Right atrium auricular region (tissue), 2 donors: ENCODE measurements at regions not wholly inside any gene's neighbourhood (a gene's known extent, or its start where the extent isn't known, plus 50 kb on each side); places are given as distances from the start of the nearest gene placed in this dataset.

Source experiments
- DNase-seq: peaks from one replicate; pipeline ENCODE4 v3.0.0-alpha.2; 2019; ENCODE audit warnings: low spot score
- H3K27ac ChIP-seq, 2 donors: fragments of 200-600 bp; sonication (generic); 1 replicate in 1 of 2; 2 replicates in 1 of 2; pipeline ENCODE4 v1.5.1; 2016 to 2019
- H3K27me3 ChIP-seq, 2 donors: fragments of 200-600 bp; sonication (generic); one replicate each; pipeline versions ENCODE4 v1.5.1 to v1.6.0; 2017 to 2019
- H3K36me3 ChIP-seq: fragments of 200-600 bp; sonication (generic); one replicate; pipeline ENCODE4 v1.5.1; 2016
- H3K4me1 ChIP-seq, 2 donors: fragments of 200-600 bp; sonication (generic); one replicate each; pipeline versions ENCODE4 v1.5.1 to v1.6.0; 2017 to 2019
- H3K4me3 ChIP-seq, 2 donors: fragments of 200-600 bp; sonication (generic); 1 replicate in 1 of 2; 2 replicates in 1 of 2; pipeline ENCODE4 v1.5.1; 2017 to 2019; ENCODE audit warnings: mild to moderate bottlenecking in 1 of 2, moderate library complexity in 1 of 2
- H3K9me3 ChIP-seq, 2 donors: fragments of 200-600 bp; sonication (generic); one replicate each; pipeline ENCODE4 v1.5.1; 2019
- CTCF ChIP-seq, 2 donors: fragments of 200-600 bp; sonication (generic); IDR thresholded peaks; one replicate each; pipeline ENCODE4 v1.5.1; 2019; ENCODE audit warnings: antibody characterized with exemption in 2 of 2

GRCh38 chr4:17323554-17324385, 188.1 kb downstream of the QDPR start:
- Histone ChIP-seq H3K4me1 (peaks cover 0 to 11% of the 10 kb centered on the region in 2 donors), H3K4me3 (no peak overlapping the region), H3K27me3 (no peaks in the 10 kb centered on the region), H3K36me3 (no peaks in the 10 kb centered on the region), H3K27ac (no peak overlapping the region), H3K9me3 (peaks cover 0 to 4% of the 10 kb centered on the region in 2 donors)
- no peak for TF ChIP-seq CTCF (IDR thresholded peaks at IDR 0.05)
- DNase-seq, result no peak

DNA sequence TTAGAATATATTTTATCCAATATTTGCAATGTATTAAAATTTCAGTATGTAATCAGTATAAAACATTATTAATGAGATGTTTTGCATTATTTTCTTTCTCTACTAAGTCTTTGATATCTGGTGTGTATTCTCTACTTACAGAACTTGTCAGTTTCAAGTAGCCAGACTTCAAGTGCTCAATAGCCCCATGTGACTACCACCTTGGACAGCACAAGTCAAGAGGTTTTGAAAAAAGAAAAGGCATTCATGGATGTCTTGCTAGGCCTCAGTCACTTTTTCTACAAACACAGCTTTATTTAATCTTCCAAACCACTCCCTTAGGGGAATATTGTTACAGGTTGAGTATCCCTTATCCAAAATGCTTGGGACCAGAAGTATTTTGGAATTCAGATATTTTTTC, 189.4 kb downstream of the QDPR start:
- Histone ChIP-seq H3K27me3 (no peaks in the 10 kb centered on the region), H3K4me3 (no peak overlapping the region), H3K27ac (no peak overlapping the region), H3K36me3 (no peaks in the 10 kb centered on the region), H3K4me1 (peaks cover 0 to 11% of the 10 kb centered on the region in 2 donors), H3K9me3 (peaks cover 0 to 4% of the 10 kb centered on the region in 2 donors)
- TF ChIP-seq CTCF (IDR thresholded peaks at IDR 0.05), result no peak
- no peak for DNase-seq

DNA sequence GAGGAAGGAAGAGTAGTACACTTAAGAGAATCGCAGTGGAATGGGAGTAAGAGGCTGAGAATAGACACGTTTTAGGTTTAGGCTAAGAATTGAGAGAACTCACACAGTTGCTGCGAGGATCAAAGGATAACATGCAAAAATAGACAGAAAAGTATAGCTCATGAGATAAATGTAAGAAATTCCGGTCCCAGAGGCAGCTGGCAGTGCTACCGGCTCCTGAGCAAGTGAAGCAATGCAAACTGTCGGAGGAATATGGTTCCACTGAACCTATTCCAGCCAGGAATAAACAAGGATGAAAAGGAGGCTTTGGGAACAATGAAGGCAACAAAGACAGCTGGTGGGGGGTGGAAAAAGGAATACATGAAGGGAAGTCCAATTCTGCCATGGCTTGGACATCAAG, 191.8 kb downstream of the QDPR start:
- no peak for TF ChIP-seq CTCF (IDR thresholded peaks at IDR 0.05)
- Histone ChIP-seq H3K27me3 (no peaks in the 10 kb centered on the region), H3K4me1 (peaks cover 0 to 11% of the 10 kb centered on the region in 2 donors), H3K27ac (no peak overlapping the region), H3K9me3 (peaks cover 0 to 4% of the 10 kb centered on the region in 2 donors), H3K36me3 (no peaks in the 10 kb centered on the region), H3K4me3 (no peak overlapping the region)
- DNase-seq, result no peak

GRCh38 chr4:17317526-17317925, 194.4 kb downstream of the QDPR start:
- Histone ChIP-seq H3K27me3 (no peaks in the 10 kb centered on the region), H3K4me1 (no peaks in the 10 kb centered on the region), H3K36me3 (no peaks in the 10 kb centered on the region), H3K4me3 (no peak overlapping the region), H3K27ac (no peak overlapping the region), H3K9me3 (peaks cover 0 to 4% of the 10 kb centered on the region in 2 donors)
- no peak for TF ChIP-seq CTCF (IDR thresholded peaks at IDR 0.05)
- DNase-seq, result no peak

DNA sequence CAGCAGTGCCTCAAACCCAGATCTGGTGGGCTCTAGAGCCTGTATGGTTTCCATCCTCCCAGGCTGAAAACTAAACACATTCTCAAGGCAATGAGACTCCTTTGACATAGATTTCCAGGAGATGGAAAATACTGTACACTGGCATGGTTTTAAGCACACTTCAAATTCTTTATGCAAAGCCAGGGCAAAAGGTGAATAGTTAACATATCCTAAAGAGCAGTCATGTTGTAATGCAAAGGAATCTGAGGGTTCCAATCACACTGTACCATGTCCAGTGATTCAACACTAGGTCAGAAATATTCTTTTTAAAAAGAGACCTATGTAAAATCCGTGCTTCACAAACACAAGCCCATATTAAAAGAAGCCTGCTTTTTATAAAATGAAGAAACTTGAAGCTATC, 195.3 kb downstream of the QDPR start:
- Histone ChIP-seq H3K27ac (no peak overlapping the region), H3K36me3 (no peaks in the 10 kb centered on the region), H3K4me3 (no peak overlapping the region), H3K27me3 (no peaks in the 10 kb centered on the region), H3K9me3 (peaks cover 0 to 4% of the 10 kb centered on the region in 2 donors), H3K4me1 (no peaks in the 10 kb centered on the region)
- no peak for TF ChIP-seq CTCF (IDR thresholded peaks at IDR 0.05)
- DNase-seq, result no peak

GRCh38 chr4:17315459-17315858, 196.4 kb downstream of the QDPR start:
- Histone ChIP-seq H3K36me3 (no peaks in the 10 kb centered on the region), H3K27me3 (no peaks in the 10 kb centered on the region), H3K9me3 (peaks cover 0 to 4% of the 10 kb centered on the region in 2 donors), H3K27ac (no peak overlapping the region), H3K4me1 (no peaks in the 10 kb centered on the region), H3K4me3 (no peak overlapping the region)
- TF ChIP-seq CTCF (IDR thresholded peaks at IDR 0.05), result no peak
- DNase-seq, result no peak
